Adrenal gland (tissue), 9 donors: ENCODE measurements at regions not wholly inside any gene's neighbourhood (a gene's known extent, or its start where the extent isn't known, plus 50 kb on each side); places are given as distances from the start of the nearest gene placed in this dataset.

Source experiments
- DNase-seq, 7 donors: peaks; one replicate each; pipeline ENCODE4 v3.0.0-alpha.2; 2019 to 2020
- H3K27ac ChIP-seq, 5 donors: fragments of 200-600 bp; sonication (generic) in 4 of 5; 1 replicate in 3 of 5; 2 replicates in 2 of 5; pipeline versions ENCODE4 v1.5.1 to v1.8.0; 2016 to 2020; ENCODE audit warnings: mild to moderate bottlenecking in 1 of 5
- H3K27me3 ChIP-seq: fragments of 200-600 bp; 2 replicates; pipeline ENCODE4 v1.8.0; 2021
- H3K36me3 ChIP-seq, 2 donors: fragments of 200-600 bp; replicated peaks in 1 of 2; 1 replicate in 1 of 2; 2 replicates in 1 of 2; pipeline versions ENCODE4 v1.5.1 to v1.8.0; 2018 to 2022
- H3K4me1 ChIP-seq, 2 donors: fragments of 200-600 bp; replicated peaks in 1 of 2; 1 replicate in 1 of 2; 2 replicates in 1 of 2; pipeline versions ENCODE4 v1.5.1 to v1.8.0; 2018 to 2021
- H3K4me3 ChIP-seq, 4 donors: fragments of 200-600 bp; sonication (generic) in 3 of 4; one replicate each; pipeline ENCODE4 v1.5.1; 2016 to 2018
- H3K9me3 ChIP-seq, 3 donors: fragments of 200-600 bp; sonication (generic) in 1 of 3; replicated peaks in 1 of 3; 1 replicate in 2 of 3; 2 replicates in 1 of 3; pipeline versions ENCODE4 v1.5.1 to v1.8.0; 2016 to 2021
- POLR2A ChIP-seq, 2 donors: fragments of 450-650 bp; IDR thresholded peaks; one replicate each; pipeline ENCODE4 v1.6.1; 2017; ENCODE audit warnings: antibody characterized with exemption in 2 of 2, mild to moderate bottlenecking in 2 of 2, moderate library complexity in 1 of 2
- WGBS, 4 donors: extraction: QIAGEN DNeasy Blood & Tissue Kit in 2 of 4; methylation state at CpG; one replicate each; pipeline versions ENCODE4 v1.1.5 to v1.1.7; 2013 to 2017; 5-methylcytosine and 5-hydroxymethylcytosine counted together
- intact Hi-C, 2 donors: fragments of 100-400 bp; cut with DNase I; formaldehyde crosslinking; loops; one replicate each; pipeline versions ENCODE4 v1.14.1 to v1.15.0; 2022 to 2023
- TF ChIP-seq, protein P1 (sequence below), 6 experiments: fragments of 450-650 bp in 4 of 6; fragments of 200-600 bp in 2 of 6; sonication (generic) in 1 of 6; IDR thresholded peaks; 1 replicate in 5 of 6; 2 replicates in 1 of 6; pipeline versions ENCODE4 v1.5.1 to v1.8.0; 2016 to 2021; ENCODE audit warnings: antibody characterized with exemption in 6 of 6, mild to moderate bottlenecking in 2 of 6, moderate library complexity in 1 of 6
- donor health status: healthy with polysubstance abuse.
- donor health status: Bipolar disorder and iron deficiency.
- donor health status: DM: yes; HTN: yes; CAD: no.
- donor health status: DM: no; HTN: no; CAD: no.
- donor health status: DM: no; HTN: no; CAD: no.

DNA sequence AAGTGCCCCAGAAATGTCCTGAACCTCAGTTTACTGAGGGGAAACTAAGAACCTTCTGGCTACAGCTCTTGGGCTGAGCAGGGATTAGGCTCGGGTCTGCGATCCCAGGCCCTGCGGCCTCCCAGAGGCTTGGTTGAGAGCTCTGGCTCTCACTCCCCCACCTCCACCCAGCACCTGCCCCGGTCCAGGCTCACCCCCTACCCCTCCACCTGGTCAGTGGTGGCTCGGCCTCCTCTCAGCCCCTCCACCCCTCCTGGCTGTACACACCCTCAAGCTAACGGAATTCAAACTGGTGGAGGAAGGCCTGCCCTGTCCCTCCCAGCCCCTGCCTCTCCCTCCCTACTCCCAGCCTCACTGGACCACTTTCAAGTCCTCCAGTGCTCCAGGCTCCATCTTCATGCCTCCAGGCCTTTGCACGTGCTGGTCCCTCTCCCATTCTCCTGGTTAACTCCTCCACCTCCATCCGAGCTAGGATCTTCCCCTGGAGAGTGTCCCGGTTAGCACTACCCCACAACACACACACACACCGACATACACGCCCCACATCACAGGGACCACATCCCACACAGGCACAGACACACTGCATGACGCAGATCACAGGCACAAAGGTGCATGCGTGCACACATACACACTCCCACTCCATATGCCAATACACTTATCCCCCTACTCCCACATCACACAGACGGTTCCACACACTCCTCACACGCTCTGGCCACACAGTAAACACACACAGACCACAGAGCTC, 130.9 kb downstream of the C9orf50 start:
- H3K4me1 ChIP-seq, result peaks cover 62 to 74% of the 10 kb centered on the region in 2 donors
- H3K27ac ChIP-seq, result peak overlapping the region; percentile 84 to 100 (median 99)
- no peaks in the 10 kb centered on the region for H3K27me3 ChIP-seq
- TF ChIP-seq, protein P1, sequence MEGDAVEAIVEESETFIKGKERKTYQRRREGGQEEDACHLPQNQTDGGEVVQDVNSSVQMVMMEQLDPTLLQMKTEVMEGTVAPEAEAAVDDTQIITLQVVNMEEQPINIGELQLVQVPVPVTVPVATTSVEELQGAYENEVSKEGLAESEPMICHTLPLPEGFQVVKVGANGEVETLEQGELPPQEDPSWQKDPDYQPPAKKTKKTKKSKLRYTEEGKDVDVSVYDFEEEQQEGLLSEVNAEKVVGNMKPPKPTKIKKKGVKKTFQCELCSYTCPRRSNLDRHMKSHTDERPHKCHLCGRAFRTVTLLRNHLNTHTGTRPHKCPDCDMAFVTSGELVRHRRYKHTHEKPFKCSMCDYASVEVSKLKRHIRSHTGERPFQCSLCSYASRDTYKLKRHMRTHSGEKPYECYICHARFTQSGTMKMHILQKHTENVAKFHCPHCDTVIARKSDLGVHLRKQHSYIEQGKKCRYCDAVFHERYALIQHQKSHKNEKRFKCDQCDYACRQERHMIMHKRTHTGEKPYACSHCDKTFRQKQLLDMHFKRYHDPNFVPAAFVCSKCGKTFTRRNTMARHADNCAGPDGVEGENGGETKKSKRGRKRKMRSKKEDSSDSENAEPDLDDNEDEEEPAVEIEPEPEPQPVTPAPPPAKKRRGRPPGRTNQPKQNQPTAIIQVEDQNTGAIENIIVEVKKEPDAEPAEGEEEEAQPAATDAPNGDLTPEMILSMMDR (IDR thresholded peaks at IDR 0.05), result no peak
- no peak for TF ChIP-seq POLR2A (IDR thresholded peaks at IDR 0.05)
- no peaks in the 10 kb centered on the region for H3K36me3 ChIP-seq
- intact Hi-C loops, result loop anchor here in 1 of 2 donors (5.0 to 10.0 kb wide), 3 partner anchors 117 to 345 kb away; no protein-coding TSS in a partner anchor
- WGBS, 4 donors, result 25 to 43% (median 32%) methylated on average over 10 to 15 of the region's 15 CpGs
- no peaks in the 10 kb centered on the region for H3K9me3 ChIP-seq
- DNase-seq, result peak in 1 of 7 donors; percentile 52
- H3K4me3 ChIP-seq, result peak overlapping the region in 2 of 4 donors; percentile 7 to 65

DNA sequence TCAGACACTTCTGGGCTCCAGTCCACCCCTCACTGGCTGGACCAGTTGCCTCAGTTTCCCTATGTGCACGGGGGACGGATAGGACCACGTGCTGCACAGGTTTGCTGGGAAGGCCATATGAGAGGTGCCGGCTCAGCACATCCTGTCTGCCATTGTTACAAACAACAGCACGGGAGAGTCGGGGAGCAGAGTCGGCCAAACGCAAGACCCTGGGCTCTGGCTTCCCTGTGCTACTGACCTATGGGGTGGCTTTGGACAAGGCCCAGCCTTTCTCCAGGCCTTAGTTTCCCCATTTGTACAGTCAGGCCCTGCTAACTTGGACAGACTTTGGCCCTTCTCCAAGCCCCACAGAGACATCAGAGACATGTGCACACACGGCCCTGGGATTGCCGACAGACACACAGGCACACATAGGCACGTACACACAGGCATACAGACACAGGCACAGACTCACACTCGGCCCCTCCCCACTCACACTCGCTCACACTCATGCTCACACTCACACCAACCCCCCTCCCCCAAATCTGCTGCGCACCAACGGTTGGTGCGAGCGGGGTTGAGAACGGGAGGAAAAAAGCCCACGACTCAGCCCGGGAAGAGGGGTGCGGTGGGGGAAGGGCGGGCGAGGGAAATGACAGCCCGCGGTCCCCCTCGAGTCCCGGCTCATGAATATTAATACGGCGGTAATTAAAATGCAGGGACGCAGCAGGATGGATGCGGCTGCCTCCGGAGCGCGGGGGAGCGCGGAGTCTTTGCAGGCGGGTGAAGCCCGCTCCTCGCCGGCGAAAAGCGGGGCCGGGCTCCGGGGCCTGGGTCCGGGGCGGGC, 133.0 kb downstream of the C9orf50 start:
- Histone ChIP-seq H3K9me3 (no peaks in the 10 kb centered on the region), H3K27me3 (no peaks in the 10 kb centered on the region), H3K4me1 (peaks cover 80 to 84% of the 10 kb centered on the region in 2 donors), H3K36me3 (no peaks in the 10 kb centered on the region), H3K4me3 (peak overlapping the region in 2 of 4 donors; percentile 11 to 65), H3K27ac (peak overlapping the region; percentile 98 to 100 (median 99))
- peak in 6 of 7 donors; percentile 78 to 86 (median 82) for DNase-seq
- WGBS, 4 donors, result 5 to 11% (median 6%) methylated on average over 21 to 46 of the region's 46 CpGs
- intact Hi-C loops, result loop anchor here in 1 of 2 donors (5.0 to 10.0 kb wide), 3 partner anchors 119 to 343 kb away; no protein-coding TSS in a partner anchor
- no peak for TF ChIP-seq POLR2A (IDR thresholded peaks at IDR 0.05)
- TF ChIP-seq, protein P1 (IDR thresholded peaks at IDR 0.05), result peak in 1 of 6 experiments; percentile 6

DNA sequence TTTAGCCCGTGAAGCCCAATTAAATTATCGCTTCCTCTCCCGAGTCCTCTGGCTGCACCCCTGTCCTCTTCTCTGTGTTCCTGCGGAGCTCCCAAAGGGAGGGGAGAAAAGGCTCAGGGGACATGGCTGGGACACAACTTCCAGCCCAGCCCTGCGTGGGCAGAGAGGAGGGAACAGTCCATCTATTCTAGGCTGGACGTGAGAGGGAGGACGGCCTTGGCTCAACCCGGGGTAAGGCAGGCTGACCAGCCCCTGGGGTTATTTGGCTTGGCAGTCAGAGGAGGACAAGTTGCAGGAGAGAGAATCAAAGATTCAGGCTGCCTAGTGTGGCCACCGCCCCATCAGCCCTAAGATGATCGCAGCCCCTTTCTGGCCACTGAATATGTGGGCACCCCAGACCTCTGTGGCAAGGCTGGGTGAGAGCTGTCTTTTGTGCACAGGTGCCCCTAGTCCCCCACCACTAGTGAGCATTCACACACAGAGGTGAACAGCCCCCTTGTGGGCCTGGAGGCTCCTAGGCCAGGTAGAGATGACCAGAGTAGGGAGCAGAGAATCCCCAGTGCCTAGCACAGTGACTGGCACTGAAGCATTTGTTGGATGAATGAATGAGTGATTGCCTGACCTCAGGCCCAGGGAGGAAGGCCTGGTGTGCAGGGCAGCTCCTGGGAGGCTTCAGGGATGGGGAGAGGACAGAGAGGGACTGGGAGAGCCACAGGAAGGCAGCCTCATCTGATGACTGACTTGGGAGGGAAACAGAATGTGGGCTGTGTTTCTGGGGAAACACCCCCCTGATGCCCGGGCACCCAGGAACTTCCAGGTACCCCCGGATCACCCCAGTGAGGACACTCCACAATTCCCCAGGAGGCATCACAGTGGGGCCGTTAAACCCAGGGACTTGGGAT, 133.9 kb downstream of the C9orf50 start:
- H3K36me3 ChIP-seq, result no peaks in the 10 kb centered on the region
- intact Hi-C loops, result loop anchor here in 1 of 2 donors (5.0 to 10.0 kb wide), 3 partner anchors 120 to 342 kb away; no protein-coding TSS in a partner anchor
- DNase-seq, result peak in 6 of 7 donors; percentile 83 to 95 (median 89)

More for the DNA sequence above, 133.9 kb downstream of the C9orf50 start:
- peak; percentile 18 to 59 for TF ChIP-seq POLR2A (IDR thresholded peaks at IDR 0.05)
- TF ChIP-seq, protein P1 (IDR thresholded peaks at IDR 0.05), result no peak
- Histone ChIP-seq H3K4me1 (peaks cover 84 to 87% of the 10 kb centered on the region in 2 donors), H3K27ac (peak overlapping the region; percentile 98 to 100 (median 99)), H3K9me3 (no peaks in the 10 kb centered on the region), H3K4me3 (no peak overlapping the region), H3K27me3 (no peaks in the 10 kb centered on the region)
- WGBS, 4 donors, result 30 to 61% (median 42%) methylated on average over 6 to 13 of the region's 13 CpGs
